BE2C (cell line): ENCODE measurements at regions not wholly inside any gene's neighbourhood (a gene's known extent, or its start where the extent isn't known, plus 50 kb on each side); places are given as distances from the start of the nearest gene placed in this dataset.

ENCODE experiments used
- DNase-seq: peaks from one replicate; pipeline ENCODE4 v3.0.0-alpha.2; 2020
- H3K27me3 ChIP-seq: fragments of 250-450 bp; sonication (Bioruptor Pico); 2 replicates; pipeline ENCODE4 v1.5.1; 2020; ENCODE audit warnings: mild to moderate bottlenecking
- H3K36me3 ChIP-seq: fragments of 250-450 bp; sonication (Bioruptor Pico); 2 replicates; pipeline ENCODE4 v1.5.1; 2020; ENCODE audit warnings: mild to moderate bottlenecking
- H3K4me1 ChIP-seq: fragments of 250-450 bp; sonication (Bioruptor Pico); 2 replicates; pipeline ENCODE4 v1.5.1; 2020
- H3K4me3 ChIP-seq: 2 replicates; pipeline ENCODE4 v1.5.1; 2011; ENCODE audit warnings: low read depth, low read length
- H3K9me3 ChIP-seq: fragments of 250-450 bp; sonication (Bioruptor Pico); 2 replicates; pipeline ENCODE4 v1.5.1; 2020
- TF ChIP-seq, protein P1 (sequence below): IDR thresholded peaks from 2 replicates; pipeline ENCODE4 v1.5.1; 2012; ENCODE audit warnings: mild to moderate bottlenecking, low read depth, low read length

DNA sequence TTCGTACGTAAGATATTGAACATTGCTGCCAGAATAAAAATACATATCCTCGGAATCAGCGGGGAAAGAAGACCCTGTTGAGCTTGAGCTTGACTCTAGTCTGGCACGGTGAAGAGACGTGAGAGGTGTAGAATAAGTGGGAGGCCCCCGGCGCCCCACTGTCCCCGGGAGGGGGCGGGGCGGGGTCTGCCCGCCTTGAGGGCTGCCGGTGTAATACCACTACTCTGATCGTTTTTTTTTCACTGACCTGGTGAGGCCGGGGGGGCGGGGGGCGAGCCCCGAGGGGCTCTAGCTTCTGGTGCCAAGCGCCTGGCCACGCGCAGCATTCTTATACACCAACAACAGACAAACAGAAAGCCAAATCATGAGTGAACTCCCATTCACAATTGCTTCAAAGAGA, 324.0 kb upstream of the REG3G start:
- Histone ChIP-seq H3K36me3 (no peaks in the 10 kb centered on the region), H3K4me3 (no peak overlapping the region), H3K4me1 (no peaks in the 10 kb centered on the region), H3K27me3 (no peaks in the 10 kb centered on the region), H3K9me3 (no peaks in the 10 kb centered on the region)
- TF ChIP-seq, protein P1, sequence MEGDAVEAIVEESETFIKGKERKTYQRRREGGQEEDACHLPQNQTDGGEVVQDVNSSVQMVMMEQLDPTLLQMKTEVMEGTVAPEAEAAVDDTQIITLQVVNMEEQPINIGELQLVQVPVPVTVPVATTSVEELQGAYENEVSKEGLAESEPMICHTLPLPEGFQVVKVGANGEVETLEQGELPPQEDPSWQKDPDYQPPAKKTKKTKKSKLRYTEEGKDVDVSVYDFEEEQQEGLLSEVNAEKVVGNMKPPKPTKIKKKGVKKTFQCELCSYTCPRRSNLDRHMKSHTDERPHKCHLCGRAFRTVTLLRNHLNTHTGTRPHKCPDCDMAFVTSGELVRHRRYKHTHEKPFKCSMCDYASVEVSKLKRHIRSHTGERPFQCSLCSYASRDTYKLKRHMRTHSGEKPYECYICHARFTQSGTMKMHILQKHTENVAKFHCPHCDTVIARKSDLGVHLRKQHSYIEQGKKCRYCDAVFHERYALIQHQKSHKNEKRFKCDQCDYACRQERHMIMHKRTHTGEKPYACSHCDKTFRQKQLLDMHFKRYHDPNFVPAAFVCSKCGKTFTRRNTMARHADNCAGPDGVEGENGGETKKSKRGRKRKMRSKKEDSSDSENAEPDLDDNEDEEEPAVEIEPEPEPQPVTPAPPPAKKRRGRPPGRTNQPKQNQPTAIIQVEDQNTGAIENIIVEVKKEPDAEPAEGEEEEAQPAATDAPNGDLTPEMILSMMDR, result no peak
- no peak for DNase-seq

DNA sequence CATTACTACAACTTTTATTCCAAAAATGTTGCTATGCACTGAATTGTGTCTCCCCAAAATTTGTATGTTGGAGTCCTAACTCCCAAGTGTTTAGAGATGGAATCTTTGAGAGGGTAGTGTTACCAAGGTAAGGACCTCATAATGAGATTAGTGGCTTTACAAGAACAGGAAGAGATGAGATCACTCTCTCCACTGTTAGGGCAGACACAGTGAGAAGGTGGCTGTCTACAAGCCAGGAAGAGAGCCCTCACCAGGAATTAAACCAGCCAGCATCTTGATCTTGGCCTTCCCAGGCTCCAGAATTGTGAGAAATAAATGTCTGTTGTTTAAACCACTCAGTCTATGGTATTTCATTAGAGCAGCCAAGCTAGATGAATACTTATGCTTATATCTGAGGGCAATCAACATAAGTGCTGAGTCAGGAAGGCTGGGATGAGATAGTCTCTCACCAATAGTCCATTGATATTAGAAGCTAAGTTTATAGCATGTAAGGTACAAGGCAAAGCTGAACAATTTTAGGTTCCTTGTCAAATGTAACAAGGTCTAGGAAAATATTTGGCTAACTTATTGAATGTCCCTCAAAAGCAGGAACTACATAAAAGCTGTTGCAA, 317.6 kb upstream of the REG3G start:
- Histone ChIP-seq H3K9me3 (no peaks in the 10 kb centered on the region), H3K27me3 (no peaks in the 10 kb centered on the region), H3K4me1 (0 out of 2 replicates have a peak, but pooled peaks cover 3% of the 10 kb centered on the region), H3K4me3 (no peak overlapping the region), H3K36me3 (no peaks in the 10 kb centered on the region)
- no peak for DNase-seq
- TF ChIP-seq, protein P1, result no peak

DNA sequence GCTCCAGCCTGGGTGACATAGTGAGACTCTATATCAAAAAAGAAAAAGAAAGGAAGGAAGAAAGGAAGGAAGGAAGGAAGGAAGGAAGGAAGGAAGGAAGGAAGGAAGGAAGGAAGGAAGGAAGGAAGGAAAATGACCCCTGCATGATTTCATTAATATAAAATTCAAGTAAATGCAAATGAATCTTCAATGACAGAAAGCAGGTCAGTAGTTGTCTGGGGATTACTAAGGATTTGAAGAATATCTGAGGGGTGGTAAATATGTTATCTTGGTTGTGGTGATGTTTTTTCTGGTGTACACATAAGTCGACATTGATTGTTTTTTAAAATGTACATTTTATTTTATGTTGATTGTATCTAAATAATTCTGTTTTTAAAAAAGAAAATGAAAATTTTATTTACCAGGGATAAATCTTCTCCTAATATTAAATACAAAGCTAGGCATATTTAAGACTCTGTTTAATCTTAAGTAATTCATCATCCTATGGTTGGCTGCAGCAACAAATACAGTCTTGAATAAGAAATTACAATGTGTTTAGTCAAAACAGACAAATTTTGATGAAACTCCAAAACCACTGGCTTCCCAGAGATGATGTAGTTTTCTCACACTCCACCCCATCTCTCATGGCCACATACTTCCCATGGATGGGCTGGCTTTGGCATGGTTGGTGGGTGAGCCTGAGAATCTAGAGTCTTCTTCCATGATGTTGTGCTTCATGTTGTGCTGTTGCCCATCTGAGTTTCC, 314.7 kb upstream of the REG3G start:
- Histone ChIP-seq H3K4me1 (0 out of 2 replicates have a peak, but pooled peaks cover 3% of the 10 kb centered on the region), H3K4me3 (no peak overlapping the region), H3K9me3 (no peaks in the 10 kb centered on the region), H3K27me3 (no peaks in the 10 kb centered on the region), H3K36me3 (no peaks in the 10 kb centered on the region)
- DNase-seq, result no peak
- TF ChIP-seq, protein P1, result no peak

DNA sequence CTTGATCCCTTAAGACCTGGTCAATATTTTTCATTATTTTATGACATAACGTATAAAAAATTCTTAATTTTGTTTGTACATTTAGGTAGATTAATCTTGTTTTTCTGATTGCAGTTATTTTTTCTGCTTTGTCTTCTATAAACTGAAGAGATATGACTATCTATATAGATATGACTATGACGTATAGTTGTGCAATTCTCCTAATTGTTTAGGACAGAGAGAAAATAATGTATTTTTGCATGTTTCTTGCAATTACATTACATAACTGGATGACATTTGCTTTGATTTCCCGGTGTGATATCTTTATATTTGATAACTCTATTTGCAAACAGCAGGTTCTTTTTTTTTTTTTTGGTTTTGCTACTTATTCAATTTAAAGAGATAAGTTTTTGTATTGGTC, 310.2 kb upstream of the REG3G start:
- Histone ChIP-seq H3K9me3 (no peaks in the 10 kb centered on the region), H3K4me3 (no peak overlapping the region), H3K27me3 (no peaks in the 10 kb centered on the region), H3K4me1 (no peaks in the 10 kb centered on the region), H3K36me3 (no peaks in the 10 kb centered on the region)
- no peak for DNase-seq
- TF ChIP-seq, protein P1, result no peak

DNA sequence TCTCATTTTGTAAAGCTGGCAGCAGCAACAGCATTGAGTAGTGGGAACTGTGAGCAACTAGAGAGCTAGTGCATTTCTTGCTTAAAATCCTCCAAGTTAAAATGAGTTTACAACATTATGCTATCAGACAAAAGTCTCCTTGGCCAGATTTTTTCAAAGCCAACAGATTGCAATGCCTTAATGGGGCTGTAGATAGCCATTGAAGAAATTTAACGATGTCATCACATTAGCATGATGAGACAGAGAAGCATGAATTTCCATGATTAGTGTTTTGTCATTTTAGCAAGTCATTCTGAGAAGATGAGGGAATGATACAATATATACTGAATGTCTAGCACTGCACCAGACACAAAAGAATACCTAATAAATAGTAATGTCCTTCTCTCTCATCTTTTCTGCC, 307.5 kb upstream of the REG3G start:
- DNase-seq, result no peak
- Histone ChIP-seq H3K4me3 (no peak overlapping the region), H3K36me3 (no peaks in the 10 kb centered on the region), H3K27me3 (no peaks in the 10 kb centered on the region), H3K4me1 (no peaks in the 10 kb centered on the region), H3K9me3 (no peaks in the 10 kb centered on the region)
- TF ChIP-seq, protein P1, result no peak

DNA sequence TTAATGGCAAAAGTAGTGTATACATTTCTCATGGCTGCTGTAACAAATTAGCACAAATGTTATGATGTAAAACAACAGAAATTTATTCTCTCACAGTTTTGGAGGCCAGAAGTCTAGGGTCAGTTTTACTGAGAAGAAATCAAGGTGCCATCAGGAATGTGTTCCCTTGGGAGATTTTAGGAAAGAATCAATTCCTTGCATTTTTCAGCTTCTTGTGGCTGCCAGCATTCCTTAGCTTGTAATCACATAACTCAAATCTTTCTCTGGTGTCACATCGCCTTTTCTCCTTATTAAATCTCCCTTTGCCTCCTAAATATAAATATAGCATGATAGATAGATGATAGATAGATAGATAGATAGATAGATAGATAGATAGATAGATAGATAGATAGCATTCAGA, 307.0 kb upstream of the REG3G start:
- TF ChIP-seq, protein P1, result no peak

More for the DNA sequence above, 307.0 kb upstream of the REG3G start:
- H3K4me3 ChIP-seq, result no peak overlapping the region
- no peak for DNase-seq
- H3K4me1 ChIP-seq, result no peaks in the 10 kb centered on the region
- H3K36me3 ChIP-seq, result no peaks in the 10 kb centered on the region
- no peaks in the 10 kb centered on the region for H3K27me3 ChIP-seq
- no peaks in the 10 kb centered on the region for H3K9me3 ChIP-seq
